Stomach smooth muscle (tissue), 2 donors: ENCODE measurements at regions not wholly inside any gene's neighbourhood (a gene's known extent, or its start where the extent isn't known, plus 50 kb on each side); places are given as distances from the start of the nearest gene placed in this dataset.

Experiments
- H3K27ac ChIP-seq: one replicate; pipeline ENCODE4 v1.7.0; 2013; ENCODE audit warnings: mild to moderate bottlenecking, low read length, inconsistent platforms
- H3K27me3 ChIP-seq, 2 donors: one replicate each; pipeline ENCODE4 v1.7.0; 2013; ENCODE audit warnings: low read length in 2 of 2; ENCODE audit not compliant: insufficient read depth in 2 of 2, control insufficient read depth in 1 of 2
- H3K36me3 ChIP-seq, 2 donors: one replicate each; pipeline ENCODE4 v1.7.0; 2013; ENCODE audit warnings: low read length in 2 of 2; ENCODE audit not compliant: control insufficient read depth in 2 of 2, insufficient read depth in 2 of 2
- H3K4me1 ChIP-seq: one replicate; pipeline ENCODE4 v1.7.0; 2013; ENCODE audit warnings: low read length; ENCODE audit not compliant: control insufficient read depth, insufficient read depth
- H3K4me3 ChIP-seq, 2 donors: one replicate each; pipeline ENCODE4 v1.7.0; 2013; ENCODE audit warnings: low read length in 2 of 2
- H3K9ac ChIP-seq, 2 donors: one replicate each; pipeline ENCODE4 v1.7.0; 2013; ENCODE audit warnings: low read length in 2 of 2, mild to moderate bottlenecking in 1 of 2
- H3K9me3 ChIP-seq, 2 donors: one replicate each; pipeline ENCODE4 v1.7.0; 2013; ENCODE audit warnings: low read length in 2 of 2; ENCODE audit not compliant: control insufficient read depth in 2 of 2
- donor health status: healthy.
- donor health status: Pancreatic carcinoma.

- Histone ChIP-seq H3K9ac (no peak overlapping the region), H3K4me1 (peaks cover 5% of the 10 kb centered on the region), H3K36me3 (no peaks in the 10 kb centered on the region), H3K27me3 (no peaks in the 10 kb centered on the region), H3K27ac (no peak overlapping the region), H3K4me3 (no peak overlapping the region), H3K9me3 (no peaks in the 10 kb centered on the region)
Observed at GRCh38 chr5:96228408-96228807, 204.6 kb downstream of the PCSK1 start.

GRCh38 chr5:96227957-96228356 lies 205.1 kb downstream of the PCSK1 start:
- Histone ChIP-seq H3K9me3 (no peaks in the 10 kb centered on the region), H3K4me1 (peaks cover 5% of the 10 kb centered on the region), H3K27ac (no peak overlapping the region), H3K27me3 (no peaks in the 10 kb centered on the region), H3K4me3 (no peak overlapping the region), H3K36me3 (no peaks in the 10 kb centered on the region), H3K9ac (no peak overlapping the region)

- Histone ChIP-seq H3K9ac (no peak overlapping the region), H3K27ac (no peak overlapping the region), H3K4me1 (peaks cover 5% of the 10 kb centered on the region), H3K4me3 (no peak overlapping the region), H3K9me3 (no peaks in the 10 kb centered on the region), H3K36me3 (no peaks in the 10 kb centered on the region), H3K27me3 (no peaks in the 10 kb centered on the region)
Observed at GRCh38 chr5:96226941-96227552, 206.0 kb downstream of the PCSK1 start.

- Histone ChIP-seq H3K9ac (no peak overlapping the region), H3K27me3 (no peaks in the 10 kb centered on the region), H3K27ac (no peak overlapping the region), H3K4me1 (peaks cover 5% of the 10 kb centered on the region), H3K9me3 (no peaks in the 10 kb centered on the region), H3K4me3 (no peak overlapping the region), H3K36me3 (no peaks in the 10 kb centered on the region)
Observed at GRCh38 chr5:96222129-96222528, 210.9 kb downstream of the PCSK1 start.

- H3K27ac ChIP-seq, result no peak overlapping the region
- no peak overlapping the region for H3K4me3 ChIP-seq
- no peaks in the 10 kb centered on the region for H3K36me3 ChIP-seq
- no peak overlapping the region for H3K9ac ChIP-seq
- no peaks in the 10 kb centered on the region for H3K4me1 ChIP-seq
- H3K27me3 ChIP-seq, result no peaks in the 10 kb centered on the region
- no peaks in the 10 kb centered on the region for H3K9me3 ChIP-seq
Observed at GRCh38 chr5:96220610-96221390, 212.2 kb downstream of the PCSK1 start.

- Histone ChIP-seq H3K4me1 (no peaks in the 10 kb centered on the region), H3K27ac (no peak overlapping the region), H3K27me3 (no peaks in the 10 kb centered on the region)
Observed at GRCh38 chr5:96219580-96220281, 213.3 kb downstream of the PCSK1 start.

GRCh38 chr5:96218653-96219052 lies 214.4 kb downstream of the PCSK1 start:
- no peak overlapping the region for H3K27ac ChIP-seq
- H3K4me1 ChIP-seq, result no peaks in the 10 kb centered on the region
- H3K4me3 ChIP-seq, result no peak overlapping the region
- no peaks in the 10 kb centered on the region for H3K36me3 ChIP-seq
- H3K9ac ChIP-seq, result no peak overlapping the region
- no peaks in the 10 kb centered on the region for H3K9me3 ChIP-seq
- no peaks in the 10 kb centered on the region for H3K27me3 ChIP-seq

More at GRCh38 chr5:96219580-96220281, 213.3 kb downstream of the PCSK1 start:
- Histone ChIP-seq H3K4me3 (no peak overlapping the region), H3K9ac (no peak overlapping the region), H3K36me3 (no peaks in the 10 kb centered on the region), H3K9me3 (no peaks in the 10 kb centered on the region)

GRCh38 chr5:96214442-96215197 lies 218.4 kb downstream of the PCSK1 start:
- Histone ChIP-seq H3K4me1 (no peaks in the 10 kb centered on the region), H3K36me3 (no peaks in the 10 kb centered on the region), H3K4me3 (no peak overlapping the region), H3K9ac (no peak overlapping the region), H3K27me3 (no peaks in the 10 kb centered on the region), H3K27ac (no peak overlapping the region), H3K9me3 (no peaks in the 10 kb centered on the region)

- H3K4me1 ChIP-seq, result no peaks in the 10 kb centered on the region
- no peak overlapping the region for H3K27ac ChIP-seq
- H3K9ac ChIP-seq, result no peak overlapping the region
- H3K4me3 ChIP-seq, result no peak overlapping the region
- no peaks in the 10 kb centered on the region for H3K27me3 ChIP-seq
- H3K9me3 ChIP-seq, result no peaks in the 10 kb centered on the region
- no peaks in the 10 kb centered on the region for H3K36me3 ChIP-seq
Observed at GRCh38 chr5:96209829-96210228, 223.2 kb downstream of the PCSK1 start.

- H3K4me1 ChIP-seq, result no peaks in the 10 kb centered on the region
- H3K4me3 ChIP-seq, result no peak overlapping the region
- H3K9ac ChIP-seq, result no peak overlapping the region
- H3K36me3 ChIP-seq, result no peaks in the 10 kb centered on the region
- H3K27ac ChIP-seq, result no peak overlapping the region
- no peaks in the 10 kb centered on the region for H3K9me3 ChIP-seq
- H3K27me3 ChIP-seq, result no peaks in the 10 kb centered on the region
Observed at GRCh38 chr5:96207420-96207819, 225.6 kb downstream of the PCSK1 start.
